Esophagus squamous epithelium (tissue), 4 donors: ENCODE measurements at regions not wholly inside any gene's neighbourhood (a gene's known extent, or its start where the extent isn't known, plus 50 kb on each side); places are given as distances from the start of the nearest gene placed in this dataset.

Experiments
- POLR2A ChIP-seq, 4 donors: fragments of 450-650 bp; IDR thresholded peaks; one replicate each; pipeline ENCODE4 v1.6.1; 2017; ENCODE audit warnings: antibody characterized with exemption in 4 of 4, mild to moderate bottlenecking in 4 of 4, moderate library complexity in 3 of 4
- TF ChIP-seq, protein P1 (sequence below), 6 experiments: fragments of 450-650 bp in 4 of 6; fragments of 200-600 bp in 2 of 6; sonication (generic) in 2 of 6; IDR thresholded peaks; one replicate each; pipeline ENCODE4 v1.5.1; 2016 to 2019; ENCODE audit warnings: antibody characterized with exemption in 6 of 6, mild to moderate bottlenecking in 4 of 6, moderate library complexity in 4 of 6

DNA sequence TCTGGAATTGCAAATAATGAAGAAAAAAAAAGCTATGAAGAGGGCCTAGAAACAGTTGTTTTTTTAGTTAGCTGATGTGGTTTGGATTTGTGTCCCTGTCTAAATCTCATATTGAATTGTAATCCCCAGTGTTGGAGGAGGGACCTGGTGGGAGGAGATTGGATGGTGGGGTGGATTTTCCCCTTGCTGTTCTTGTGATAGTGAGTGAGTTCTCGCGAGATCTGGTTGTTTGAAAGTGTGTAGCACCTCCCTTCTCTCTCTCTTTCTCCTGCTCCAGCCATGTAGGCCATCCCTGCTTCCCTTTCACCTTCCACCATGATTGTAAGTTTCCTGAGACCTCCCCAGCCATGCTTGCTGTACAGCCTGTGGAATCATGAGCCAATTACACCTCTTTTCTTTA lies 126.1 kb downstream of the ASCL4 start:
- TF ChIP-seq, protein P1, sequence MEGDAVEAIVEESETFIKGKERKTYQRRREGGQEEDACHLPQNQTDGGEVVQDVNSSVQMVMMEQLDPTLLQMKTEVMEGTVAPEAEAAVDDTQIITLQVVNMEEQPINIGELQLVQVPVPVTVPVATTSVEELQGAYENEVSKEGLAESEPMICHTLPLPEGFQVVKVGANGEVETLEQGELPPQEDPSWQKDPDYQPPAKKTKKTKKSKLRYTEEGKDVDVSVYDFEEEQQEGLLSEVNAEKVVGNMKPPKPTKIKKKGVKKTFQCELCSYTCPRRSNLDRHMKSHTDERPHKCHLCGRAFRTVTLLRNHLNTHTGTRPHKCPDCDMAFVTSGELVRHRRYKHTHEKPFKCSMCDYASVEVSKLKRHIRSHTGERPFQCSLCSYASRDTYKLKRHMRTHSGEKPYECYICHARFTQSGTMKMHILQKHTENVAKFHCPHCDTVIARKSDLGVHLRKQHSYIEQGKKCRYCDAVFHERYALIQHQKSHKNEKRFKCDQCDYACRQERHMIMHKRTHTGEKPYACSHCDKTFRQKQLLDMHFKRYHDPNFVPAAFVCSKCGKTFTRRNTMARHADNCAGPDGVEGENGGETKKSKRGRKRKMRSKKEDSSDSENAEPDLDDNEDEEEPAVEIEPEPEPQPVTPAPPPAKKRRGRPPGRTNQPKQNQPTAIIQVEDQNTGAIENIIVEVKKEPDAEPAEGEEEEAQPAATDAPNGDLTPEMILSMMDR (IDR thresholded peaks at IDR 0.05), result no peak
- TF ChIP-seq POLR2A (IDR thresholded peaks at IDR 0.05), result no peak
